ENCODE measurements at regions not wholly inside any gene's neighbourhood (a gene's known extent, or its start where the extent isn't known, plus 50 kb on each side); places are given as distances from the start of the nearest gene placed in this dataset.

- TF ChIP-seq CTCF (IDR thresholded peaks at IDR 0.05): no peak
- no peak for TF ChIP-seq POLR2A (IDR thresholded peaks at IDR 0.05)
Observed at GRCh38 chr20:48287552-48288170, 502.4 kb upstream of the SULF2 start.
